HS-5 (cell line): ENCODE measurements at regions not wholly inside any gene's neighbourhood (a gene's known extent, or its start where the extent isn't known, plus 50 kb on each side); places are given as distances from the start of the nearest gene placed in this dataset.
"Not testable (repeated sequence)": the region's sequence is repeated elsewhere in the genome, so short reads cannot be mapped to it uniquely, and the experiment has no call there.

Experiments
- DNase-seq: peaks from one replicate; pipeline ENCODE4 v3.0.0-alpha.2; 2012; ENCODE audit warnings: low read depth

- no peak for DNase-seq
Measured at GRCh38 chr7:94174956-94175355, 170.8 kb upstream of the BET1 start.

- DNase-seq = no peak
Measured at GRCh38 chr7:94176694-94177200, 172.6 kb upstream of the BET1 start.

GRCh38 chr7:94177441-94177840 lies 173.3 kb upstream of the BET1 start:
- no peak for DNase-seq

GRCh38 chr7:94178230-94178629 lies 174.1 kb upstream of the BET1 start:
- no peak for DNase-seq

- DNase-seq = no peak
Measured at GRCh38 chr7:94179466-94179865, 175.3 kb upstream of the BET1 start.

GRCh38 chr7:94182066-94182465 lies 177.9 kb upstream of the BET1 start:
- DNase-seq = no peak

- no peak for DNase-seq
Measured at GRCh38 chr7:94182721-94183120, 178.6 kb upstream of the BET1 start.

- DNase-seq = peak; percentile 94
Measured at GRCh38 chr7:94183289-94183749, 179.2 kb upstream of the BET1 start.

- DNase-seq = no peak
Measured at GRCh38 chr7:94183891-94184290, 179.7 kb upstream of the BET1 start.

- DNase-seq = no peak
Measured at GRCh38 chr7:94188350-94188749, 184.2 kb upstream of the BET1 start.

GRCh38 chr7:94190599-94191061 lies 186.5 kb upstream of the BET1 start:
- peak; percentile 88 for DNase-seq

- not testable (repeated sequence) for DNase-seq
Measured at GRCh38 chr7:94194426-94194825, 190.3 kb upstream of the BET1 start.

GRCh38 chr7:94195201-94195600 lies 191.0 kb upstream of the BET1 start:
- DNase-seq = no peak

- no peak for DNase-seq
Measured at GRCh38 chr7:94195813-94196212, 191.7 kb upstream of the BET1 start.

GRCh38 chr7:94205529-94205928 lies 189.2 kb upstream of the COL1A2 start:
- no peak for DNase-seq

- no peak for DNase-seq
Measured at GRCh38 chr7:94206295-94206694, 188.4 kb upstream of the COL1A2 start.

GRCh38 chr7:94212160-94212559 lies 182.5 kb upstream of the COL1A2 start:
- no peak for DNase-seq

GRCh38 chr7:94216944-94217461 lies 177.7 kb upstream of the COL1A2 start:
- no peak for DNase-seq

GRCh38 chr7:94217766-94218165 lies 176.9 kb upstream of the COL1A2 start:
- no peak for DNase-seq

GRCh38 chr7:94222516-94222915 lies 172.2 kb upstream of the COL1A2 start:
- DNase-seq = no peak

GRCh38 chr7:94223375-94224084 lies 171.2 kb upstream of the COL1A2 start:
- peak; percentile 30 for DNase-seq

GRCh38 chr7:94228223-94228622 lies 166.5 kb upstream of the COL1A2 start:
- DNase-seq = no peak

- no peak for DNase-seq
Measured at GRCh38 chr7:94228678-94229077, 166.0 kb upstream of the COL1A2 start.

GRCh38 chr7:94231305-94231704 lies 163.4 kb upstream of the COL1A2 start:
- no peak for DNase-seq
